ENCODE measurements at regions not wholly inside any gene's neighbourhood (a gene's known extent, or its start where the extent isn't known, plus 50 kb on each side); places are given as distances from the start of the nearest gene placed in this dataset.

GRCh38 chr18:46362533-46362932 is 258.3 kb downstream of the HAUS1 start:
- CTCF ChIA-PET: no interaction called here
- Mint-ChIP-seq H3K9me3 (peaks cover 5% of the 10 kb centered on the region), H3K36me3 (ENCODE audit: low read depth) (no peaks in the 10 kb centered on the region), H3K4me3 (no peak overlapping the region), H3K27me3 (ENCODE audit: low read depth) (no peaks in the 10 kb centered on the region), H3K27ac (no peak overlapping the region), H3K4me1 (ENCODE audit: low read depth) (no peaks in the 10 kb centered on the region)
- no peak for DNase-seq
- intact Hi-C loops (cut with micrococcal nuclease): no loop called here

- CTCF ChIA-PET: no interaction called here
- Mint-ChIP-seq H3K4me1 (ENCODE audit: low read depth) (no peaks in the 10 kb centered on the region), H3K36me3 (ENCODE audit: low read depth) (no peaks in the 10 kb centered on the region), H3K4me3 (no peak overlapping the region), H3K9me3 (peaks cover 4% of the 10 kb centered on the region), H3K27me3 (ENCODE audit: low read depth) (no peaks in the 10 kb centered on the region), H3K27ac (no peak overlapping the region)
- no peak for DNase-seq
- intact Hi-C loops (cut with micrococcal nuclease): no loop called here
Observed at GRCh38 chr18:46364048-46364447, 259.9 kb downstream of the HAUS1 start.

- DNase-seq: no peak
- no peak overlapping the region for H3K27ac Mint-ChIP-seq
- H3K9me3 Mint-ChIP-seq: no peaks in the 10 kb centered on the region
- CTCF ChIA-PET: no interaction called here
- no peaks in the 10 kb centered on the region for H3K4me1 Mint-ChIP-seq (ENCODE audit: low read depth)
- no peak overlapping the region for H3K4me3 Mint-ChIP-seq
- H3K36me3 Mint-ChIP-seq (ENCODE audit: low read depth): no peaks in the 10 kb centered on the region
- no peaks in the 10 kb centered on the region for H3K27me3 Mint-ChIP-seq (ENCODE audit: low read depth)
- intact Hi-C loops (cut with micrococcal nuclease): no loop called here
Observed at GRCh38 chr18:46366201-46366600, 262.0 kb downstream of the HAUS1 start.

GRCh38 chr18:46366751-46367376 is 262.7 kb downstream of the HAUS1 start:
- Mint-ChIP-seq H3K27ac (no peak overlapping the region), H3K36me3 (ENCODE audit: low read depth) (no peaks in the 10 kb centered on the region), H3K4me1 (ENCODE audit: low read depth) (no peaks in the 10 kb centered on the region), H3K9me3 (no peaks in the 10 kb centered on the region), H3K4me3 (no peak overlapping the region), H3K27me3 (ENCODE audit: low read depth) (no peaks in the 10 kb centered on the region)
- CTCF ChIA-PET: no interaction called here
- no peak for DNase-seq
- intact Hi-C loops (cut with micrococcal nuclease): no loop called here

- no peaks in the 10 kb centered on the region for H3K9me3 Mint-ChIP-seq
- intact Hi-C loops (cut with micrococcal nuclease): no loop called here
- H3K4me3 Mint-ChIP-seq: no peak overlapping the region
- H3K27ac Mint-ChIP-seq: no peak overlapping the region
- no peaks in the 10 kb centered on the region for H3K27me3 Mint-ChIP-seq (ENCODE audit: low read depth)
- no peaks in the 10 kb centered on the region for H3K4me1 Mint-ChIP-seq (ENCODE audit: low read depth)
- CTCF ChIA-PET: interaction anchor here (0.6 to 0.9 kb wide), 3 partner anchors 20 to 437 kb away, joined by 3 to 4 read pairs (median 3); no protein-coding TSS in a partner anchor
- no peak for DNase-seq
- H3K36me3 Mint-ChIP-seq (ENCODE audit: low read depth): no peaks in the 10 kb centered on the region
Observed at GRCh38 chr18:46369323-46369722, 265.1 kb downstream of the HAUS1 start.

GRCh38 chr18:46370898-46371297 is 266.7 kb downstream of the HAUS1 start:
- DNase-seq: no peak
- intact Hi-C loops (cut with micrococcal nuclease): no loop called here
- Mint-ChIP-seq H3K4me3 (no peak overlapping the region), H3K27me3 (ENCODE audit: low read depth) (no peaks in the 10 kb centered on the region), H3K9me3 (no peaks in the 10 kb centered on the region), H3K27ac (no peak overlapping the region), H3K36me3 (ENCODE audit: low read depth) (no peaks in the 10 kb centered on the region), H3K4me1 (ENCODE audit: low read depth) (no peaks in the 10 kb centered on the region)
- CTCF ChIA-PET: no interaction called here

- Mint-ChIP-seq H3K36me3 (ENCODE audit: low read depth) (no peaks in the 10 kb centered on the region), H3K27me3 (ENCODE audit: low read depth) (no peaks in the 10 kb centered on the region), H3K9me3 (no peaks in the 10 kb centered on the region), H3K4me1 (ENCODE audit: low read depth) (no peaks in the 10 kb centered on the region), H3K27ac (no peak overlapping the region), H3K4me3 (no peak overlapping the region)
- intact Hi-C loops (cut with micrococcal nuclease): no loop called here
- CTCF ChIA-PET: no interaction called here
- DNase-seq: no peak
Observed at GRCh38 chr18:46372670-46373069, 268.5 kb downstream of the HAUS1 start.

GRCh38 chr18:46373131-46373530 is 268.9 kb downstream of the HAUS1 start:
- Mint-ChIP-seq H3K27me3 (ENCODE audit: low read depth) (no peaks in the 10 kb centered on the region), H3K4me1 (ENCODE audit: low read depth) (no peaks in the 10 kb centered on the region), H3K27ac (no peak overlapping the region), H3K4me3 (no peak overlapping the region), H3K36me3 (ENCODE audit: low read depth) (no peaks in the 10 kb centered on the region), H3K9me3 (no peaks in the 10 kb centered on the region)
- intact Hi-C loops (cut with micrococcal nuclease): no loop called here
- DNase-seq: no peak
- CTCF ChIA-PET: no interaction called here

GRCh38 chr18:46373791-46374190 is 269.6 kb downstream of the HAUS1 start:
- Mint-ChIP-seq H3K36me3 (ENCODE audit: low read depth) (no peaks in the 10 kb centered on the region), H3K4me3 (no peak overlapping the region), H3K27ac (no peak overlapping the region), H3K27me3 (ENCODE audit: low read depth) (no peaks in the 10 kb centered on the region), H3K9me3 (no peaks in the 10 kb centered on the region), H3K4me1 (ENCODE audit: low read depth) (no peaks in the 10 kb centered on the region)
- intact Hi-C loops (cut with micrococcal nuclease): no loop called here
- no peak for DNase-seq
- CTCF ChIA-PET: no interaction called here

GRCh38 chr18:46374850-46375249 is 270.7 kb downstream of the HAUS1 start:
- CTCF ChIA-PET: no interaction called here
- Mint-ChIP-seq H3K4me1 (ENCODE audit: low read depth) (no peaks in the 10 kb centered on the region), H3K9me3 (no peaks in the 10 kb centered on the region), H3K36me3 (ENCODE audit: low read depth) (no peaks in the 10 kb centered on the region), H3K27ac (no peak overlapping the region), H3K27me3 (ENCODE audit: low read depth) (no peaks in the 10 kb centered on the region), H3K4me3 (no peak overlapping the region)
- intact Hi-C loops (cut with micrococcal nuclease): no loop called here
- no peak for DNase-seq

- Mint-ChIP-seq H3K4me3 (no peak overlapping the region), H3K27ac (no peak overlapping the region), H3K27me3 (ENCODE audit: low read depth) (no peaks in the 10 kb centered on the region), H3K4me1 (ENCODE audit: low read depth) (no peaks in the 10 kb centered on the region), H3K36me3 (ENCODE audit: low read depth) (no peaks in the 10 kb centered on the region), H3K9me3 (no peaks in the 10 kb centered on the region)
- intact Hi-C loops (cut with micrococcal nuclease): no loop called here
- DNase-seq: no peak
- CTCF ChIA-PET: no interaction called here
Observed at GRCh38 chr18:46377557-46377956, 273.4 kb downstream of the HAUS1 start.

GRCh38 chr18:46378126-46378863 is 274.1 kb downstream of the HAUS1 start:
- Mint-ChIP-seq H3K4me3 (no peak overlapping the region), H3K27ac (no peak overlapping the region), H3K4me1 (ENCODE audit: low read depth) (no peaks in the 10 kb centered on the region), H3K27me3 (ENCODE audit: low read depth) (no peaks in the 10 kb centered on the region), H3K36me3 (ENCODE audit: low read depth) (no peaks in the 10 kb centered on the region), H3K9me3 (no peaks in the 10 kb centered on the region)
- intact Hi-C loops (cut with micrococcal nuclease): no loop called here
- CTCF ChIA-PET: no interaction called here
- no peak for DNase-seq

- Mint-ChIP-seq H3K27ac (no peak overlapping the region), H3K4me3 (no peak overlapping the region), H3K27me3 (ENCODE audit: low read depth) (no peaks in the 10 kb centered on the region), H3K9me3 (no peaks in the 10 kb centered on the region), H3K36me3 (ENCODE audit: low read depth) (no peaks in the 10 kb centered on the region), H3K4me1 (ENCODE audit: low read depth) (no peaks in the 10 kb centered on the region)
- CTCF ChIA-PET: no interaction called here
- intact Hi-C loops (cut with micrococcal nuclease): no loop called here
- no peak for DNase-seq
Observed at GRCh38 chr18:46378864-46379207, 274.7 kb downstream of the HAUS1 start.

Measured in activated naive CD4-positive, alpha-beta T cell treated with anti-CD3 and anti-CD28 coated beads for 36 hours (primary cell).